Testis (tissue), 2 donors: ENCODE measurements at regions not wholly inside any gene's neighbourhood (a gene's known extent, or its start where the extent isn't known, plus 50 kb on each side); places are given as distances from the start of the nearest gene placed in this dataset.

Experiments used
- DNase-seq: peaks from one replicate; pipeline ENCODE4 v3.0.0-alpha.2; 2019
- H3K27ac ChIP-seq, 2 donors: fragments of 200-600 bp; sonication (generic); one replicate each; pipeline ENCODE4 v1.5.1; 2019
- H3K27me3 ChIP-seq: fragments of 200-600 bp; sonication (generic); one replicate; pipeline ENCODE4 v1.5.1; 2019
- H3K36me3 ChIP-seq: fragments of 200-600 bp; sonication (generic); one replicate; pipeline ENCODE4 v1.5.1; 2017; ENCODE audit warnings: low read depth; ENCODE audit errors: missing control alignments
- H3K4me1 ChIP-seq: fragments of 200-600 bp; sonication (generic); one replicate; pipeline ENCODE4 v1.5.1; 2019
- H3K4me3 ChIP-seq, 2 donors: fragments of 200-600 bp; sonication (generic); one replicate each; pipeline ENCODE4 v1.5.1; 2017 to 2019
- H3K9me3 ChIP-seq: fragments of 200-600 bp; sonication (generic); one replicate; pipeline ENCODE4 v1.5.1; 2017
- POLR2A ChIP-seq: fragments of 450-650 bp; IDR thresholded peaks from one replicate; pipeline ENCODE4 v1.6.1; 2017; ENCODE audit warnings: antibody characterized with exemption, mild to moderate bottlenecking, moderate library complexity
- WGBS, 2 donors: methylation state at CpG; one replicate each; pipeline ENCODE4 v1.1.5; 2018; 5-methylcytosine and 5-hydroxymethylcytosine counted together
- intact Hi-C: fragments of 100-400 bp; cut with DNase I; formaldehyde crosslinking; loops from one replicate; pipeline ENCODE4 v1.15.1; 2023; ENCODE audit warnings: low total_unique reads
- TF ChIP-seq, protein P1 (sequence below), 3 experiments: fragments of 450-650 bp in 2 of 3; fragments of 200-600 bp in 1 of 3; sonication (generic) in 1 of 3; IDR thresholded peaks; one replicate each; pipeline ENCODE4 v1.5.1; 2016 to 2019; ENCODE audit warnings: antibody characterized with exemption in 3 of 3, mild to moderate bottlenecking in 2 of 3, moderate library complexity in 1 of 3

DNA sequence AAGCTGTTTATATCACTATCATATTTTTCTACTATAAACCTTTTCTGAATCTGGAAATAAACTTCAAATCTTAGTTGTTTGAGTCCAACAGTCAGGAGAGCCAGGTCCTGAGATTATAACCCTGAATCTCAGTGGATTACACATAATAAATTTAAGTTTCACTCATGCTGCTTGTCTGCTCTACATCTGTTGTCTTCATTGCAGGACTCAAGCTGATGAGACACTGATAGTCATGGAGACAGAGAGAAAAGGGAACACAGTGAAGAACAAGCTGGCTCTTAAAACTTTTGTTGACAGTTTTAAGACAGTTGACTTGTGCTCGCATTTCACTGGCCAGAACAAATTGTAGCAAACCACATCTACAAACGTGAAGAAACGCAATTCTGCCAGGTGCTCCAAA, 327.0 kb upstream of the CTSO start:
- 67 to 69% methylated on average over 3 of the region's 3 CpGs for WGBS, 2 donors
- no peaks in the 10 kb centered on the region for H3K36me3 ChIP-seq
- H3K27me3 ChIP-seq, result no peaks in the 10 kb centered on the region
- intact Hi-C loops, result no loop called here
- H3K4me1 ChIP-seq, result no peaks in the 10 kb centered on the region
- no peak for DNase-seq
- H3K9me3 ChIP-seq, result no peaks in the 10 kb centered on the region
- H3K4me3 ChIP-seq, result no peak overlapping the region
- H3K27ac ChIP-seq, result no peak overlapping the region
- TF ChIP-seq, protein P1, sequence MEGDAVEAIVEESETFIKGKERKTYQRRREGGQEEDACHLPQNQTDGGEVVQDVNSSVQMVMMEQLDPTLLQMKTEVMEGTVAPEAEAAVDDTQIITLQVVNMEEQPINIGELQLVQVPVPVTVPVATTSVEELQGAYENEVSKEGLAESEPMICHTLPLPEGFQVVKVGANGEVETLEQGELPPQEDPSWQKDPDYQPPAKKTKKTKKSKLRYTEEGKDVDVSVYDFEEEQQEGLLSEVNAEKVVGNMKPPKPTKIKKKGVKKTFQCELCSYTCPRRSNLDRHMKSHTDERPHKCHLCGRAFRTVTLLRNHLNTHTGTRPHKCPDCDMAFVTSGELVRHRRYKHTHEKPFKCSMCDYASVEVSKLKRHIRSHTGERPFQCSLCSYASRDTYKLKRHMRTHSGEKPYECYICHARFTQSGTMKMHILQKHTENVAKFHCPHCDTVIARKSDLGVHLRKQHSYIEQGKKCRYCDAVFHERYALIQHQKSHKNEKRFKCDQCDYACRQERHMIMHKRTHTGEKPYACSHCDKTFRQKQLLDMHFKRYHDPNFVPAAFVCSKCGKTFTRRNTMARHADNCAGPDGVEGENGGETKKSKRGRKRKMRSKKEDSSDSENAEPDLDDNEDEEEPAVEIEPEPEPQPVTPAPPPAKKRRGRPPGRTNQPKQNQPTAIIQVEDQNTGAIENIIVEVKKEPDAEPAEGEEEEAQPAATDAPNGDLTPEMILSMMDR (IDR thresholded peaks at IDR 0.05), result no peak
- no peak for TF ChIP-seq POLR2A

DNA sequence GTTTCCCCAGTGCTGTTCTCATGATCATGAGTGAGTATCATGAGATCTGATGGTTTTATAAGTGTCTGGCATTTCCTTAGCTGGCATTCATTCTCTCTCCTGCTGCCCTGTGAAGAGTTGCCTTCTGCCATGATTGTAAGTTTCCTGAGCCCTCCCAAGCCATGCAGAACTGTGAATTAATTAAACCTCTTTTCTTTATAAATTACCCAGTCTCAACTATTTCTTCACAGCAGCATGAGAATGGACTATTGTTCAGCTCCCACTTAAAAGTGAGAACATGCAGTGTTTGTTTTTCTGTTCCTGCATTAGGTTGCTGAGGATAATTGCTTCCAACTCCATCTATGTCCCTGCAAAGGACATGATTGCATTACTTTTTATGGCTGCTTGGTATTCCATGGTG, 311.7 kb upstream of the CTSO start:
- Histone ChIP-seq H3K4me1 (no peaks in the 10 kb centered on the region), H3K27me3 (no peaks in the 10 kb centered on the region), H3K27ac (no peak overlapping the region), H3K4me3 (no peak overlapping the region), H3K36me3 (no peaks in the 10 kb centered on the region), H3K9me3 (no peaks in the 10 kb centered on the region)
- intact Hi-C loops, result no loop called here
- DNase-seq, result no peak
- no peak for TF ChIP-seq POLR2A
- TF ChIP-seq, protein P1 (IDR thresholded peaks at IDR 0.05), result no peak

- DNase-seq, result no peak
- intact Hi-C loops, result no loop called here
- Histone ChIP-seq H3K27me3 (no peaks in the 10 kb centered on the region), H3K27ac (no peak overlapping the region), H3K36me3 (no peaks in the 10 kb centered on the region), H3K4me3 (no peak overlapping the region), H3K9me3 (no peaks in the 10 kb centered on the region), H3K4me1 (no peaks in the 10 kb centered on the region)
- TF ChIP-seq, protein P1 (IDR thresholded peaks at IDR 0.05), result no peak
- TF ChIP-seq POLR2A, result no peak
- WGBS, 2 donors, result 82 to 95% methylated on average over 1 of the region's 1 CpG
These were observed 307.6 kb upstream of the CTSO start for GRCh38 chr4:156261230-156261629.

DNA sequence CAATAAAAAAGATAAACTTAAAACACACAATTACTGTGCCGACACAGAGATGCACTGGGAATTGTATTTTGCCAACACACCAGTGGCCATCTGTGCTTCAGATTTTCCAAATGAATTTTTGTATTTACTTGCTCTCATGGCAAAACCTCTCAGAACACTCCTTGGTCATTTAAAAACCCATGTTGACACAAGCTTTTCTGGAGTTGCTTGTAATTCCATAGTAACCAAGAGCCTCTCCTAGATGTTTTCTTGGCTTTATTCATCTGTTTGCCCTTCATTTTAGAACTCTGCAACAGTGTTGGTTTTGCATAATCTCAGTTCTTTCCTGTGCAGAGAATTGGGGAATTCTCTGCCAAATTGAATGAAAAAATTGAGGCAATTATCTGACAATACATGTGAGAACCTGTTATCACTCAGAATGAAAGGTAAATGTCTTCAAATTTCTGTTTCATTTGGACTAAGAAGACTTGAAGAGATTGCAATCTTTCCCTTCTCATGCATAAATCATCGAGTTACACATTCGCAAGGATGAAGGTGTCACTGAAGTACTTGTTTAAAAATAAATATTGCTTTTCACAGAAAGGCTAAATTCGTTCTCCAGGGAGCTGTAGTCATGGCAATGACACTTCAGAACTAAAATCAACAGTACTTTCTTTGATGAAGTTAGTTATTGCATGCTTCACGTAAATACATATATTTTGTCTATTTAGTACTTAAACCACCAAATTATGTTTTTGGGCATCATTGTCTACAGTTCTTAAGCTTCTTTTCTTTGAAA, 301.8 kb upstream of the CTSO start:
- 66 to 70% methylated on average over 5 of the region's 5 CpGs for WGBS, 2 donors
- Histone ChIP-seq H3K27me3 (no peaks in the 10 kb centered on the region), H3K9me3 (no peaks in the 10 kb centered on the region), H3K4me1 (no peaks in the 10 kb centered on the region), H3K36me3 (no peaks in the 10 kb centered on the region), H3K27ac (no peak overlapping the region), H3K4me3 (no peak overlapping the region)
- no peak for DNase-seq
- TF ChIP-seq POLR2A, result no peak
- TF ChIP-seq, protein P1 (IDR thresholded peaks at IDR 0.05), result no peak
- intact Hi-C loops, result no loop called here

GRCh38 chr4:156252358-156252921, 298.8 kb upstream of the CTSO start:
- H3K4me3 ChIP-seq, result no peak overlapping the region
- H3K4me1 ChIP-seq, result no peaks in the 10 kb centered on the region
- intact Hi-C loops, result no loop called here
- no peaks in the 10 kb centered on the region for H3K27me3 ChIP-seq
- H3K9me3 ChIP-seq, result no peaks in the 10 kb centered on the region
- 57 to 62% methylated on average over 2 of the region's 2 CpGs for WGBS, 2 donors
- no peak for DNase-seq
- H3K27ac ChIP-seq, result no peak overlapping the region
- no peaks in the 10 kb centered on the region for H3K36me3 ChIP-seq
- TF ChIP-seq POLR2A, result no peak
- TF ChIP-seq, protein P1 (IDR thresholded peaks at IDR 0.05), result no peak
